ENCODE measurements at regions not wholly inside any gene's neighbourhood (a gene's known extent, or its start where the extent isn't known, plus 50 kb on each side); places are given as distances from the start of the nearest gene placed in this dataset.

DNA sequence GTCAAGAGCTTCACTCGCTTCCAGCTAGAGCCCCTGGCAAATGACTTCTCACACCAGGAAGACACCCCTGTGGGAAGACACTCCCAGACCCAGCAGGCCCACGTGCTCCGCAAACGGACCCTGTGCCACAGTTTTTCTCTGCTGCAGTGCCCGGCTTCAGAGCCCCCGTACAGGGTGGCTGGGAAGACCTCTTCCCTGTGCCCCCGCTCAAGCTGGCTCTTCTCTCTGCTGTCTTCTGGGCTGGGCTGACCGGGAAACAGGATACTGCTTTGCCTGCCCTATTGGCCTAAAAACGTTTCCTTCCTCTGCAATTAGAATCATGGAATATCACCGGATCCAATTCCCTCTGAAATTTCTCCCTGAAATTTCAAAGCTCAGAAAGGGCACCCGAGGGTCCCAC, 63.7 kb upstream of the CRHR1 start:
- no peak for DNase-seq (ENCODE audit: low spot score)

DNA sequence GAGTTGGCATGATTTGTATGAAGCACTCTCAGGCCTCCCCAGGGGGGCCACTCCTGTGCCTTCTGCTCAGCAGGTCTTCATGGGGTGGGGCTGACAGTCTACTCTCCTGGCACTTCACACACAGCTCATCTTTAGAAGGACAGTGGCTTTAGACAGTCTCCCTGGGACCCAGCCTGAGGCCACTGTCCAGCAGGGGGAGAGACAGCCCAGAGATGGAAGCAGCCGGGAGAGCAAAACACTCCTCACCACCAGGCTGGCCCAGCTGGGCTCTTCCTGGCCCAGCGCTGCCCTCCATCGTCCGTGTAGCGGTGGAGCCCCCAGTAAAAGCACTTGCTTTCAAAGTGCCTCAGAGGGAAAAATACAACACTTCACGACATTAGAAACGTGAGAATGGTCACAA, 62.0 kb upstream of the CRHR1 start:
- DNase-seq (ENCODE audit: low spot score): no peak

DNA sequence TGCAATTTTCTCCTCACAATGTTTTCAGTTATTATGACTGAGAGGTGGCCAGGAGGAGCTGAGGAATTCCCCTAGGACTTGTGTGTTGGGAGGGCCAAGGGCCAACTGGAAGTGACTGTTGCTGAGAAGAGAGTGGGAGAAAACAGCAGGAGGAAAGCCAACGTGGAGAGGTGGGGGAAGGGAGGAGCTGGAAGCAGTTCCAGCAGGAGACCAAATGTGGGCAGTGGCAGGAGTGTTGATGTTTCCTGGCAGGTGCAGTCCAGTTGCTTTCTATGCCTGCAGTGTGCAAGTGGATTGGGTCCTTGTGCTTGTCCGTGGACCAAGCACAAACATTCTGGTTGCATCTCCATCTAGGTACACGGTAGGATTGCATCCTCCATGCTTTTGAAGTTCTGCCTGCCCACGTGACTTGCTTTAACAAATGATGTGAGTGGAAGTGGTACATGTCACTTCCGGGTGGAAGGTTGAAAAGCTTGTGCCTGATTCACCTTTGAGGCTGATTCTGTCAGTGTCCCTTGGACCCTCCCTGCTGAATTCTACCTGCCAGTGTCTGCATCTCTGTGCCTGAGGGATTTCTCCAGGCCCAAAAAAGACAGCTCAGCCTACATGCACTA, 54.7 kb upstream of the CRHR1 start:
- DNase-seq (ENCODE audit: low spot score): no peak

DNA sequence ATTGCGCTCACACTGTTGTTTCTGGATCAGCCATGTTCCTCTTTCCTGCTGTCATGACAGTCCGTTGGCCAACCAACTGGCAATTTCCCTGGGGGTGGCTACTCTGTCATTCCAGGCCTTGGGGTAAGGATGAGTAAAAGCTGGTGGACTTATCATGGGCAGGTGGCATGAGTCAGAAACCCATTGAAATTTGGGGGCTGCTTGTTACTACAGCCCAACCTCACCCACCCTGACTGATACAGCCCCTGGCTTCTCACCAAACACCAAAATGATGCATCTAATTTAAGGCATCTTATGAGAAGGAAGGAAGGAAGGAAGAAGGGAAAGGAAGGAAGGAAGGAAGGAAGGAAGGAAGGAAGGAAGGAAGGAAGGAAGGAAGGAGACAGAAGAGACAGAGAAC, 53.9 kb upstream of the CRHR1 start:
- no peak for DNase-seq (ENCODE audit: low spot score)

DNA sequence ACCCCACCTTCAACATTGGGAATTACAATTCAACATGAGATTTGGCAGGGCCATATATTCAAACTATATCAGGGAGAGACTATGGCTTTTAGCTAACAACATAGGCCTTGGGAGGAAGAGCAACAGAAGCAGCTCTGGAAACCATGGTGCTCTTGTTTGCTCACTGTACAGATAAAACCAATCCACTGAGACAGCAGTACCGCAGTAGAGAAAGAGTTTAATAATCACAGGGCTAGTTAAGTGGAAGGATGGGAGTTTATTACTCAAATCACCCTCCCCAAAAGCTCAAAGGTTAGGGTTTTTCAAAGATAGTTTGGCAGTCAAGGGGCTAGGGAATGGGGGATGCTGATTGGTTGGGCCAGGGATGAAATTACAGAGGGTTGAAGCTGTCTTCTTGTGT, 52.7 kb upstream of the CRHR1 start:
- DNase-seq (ENCODE audit: low spot score): no peak

DNA sequence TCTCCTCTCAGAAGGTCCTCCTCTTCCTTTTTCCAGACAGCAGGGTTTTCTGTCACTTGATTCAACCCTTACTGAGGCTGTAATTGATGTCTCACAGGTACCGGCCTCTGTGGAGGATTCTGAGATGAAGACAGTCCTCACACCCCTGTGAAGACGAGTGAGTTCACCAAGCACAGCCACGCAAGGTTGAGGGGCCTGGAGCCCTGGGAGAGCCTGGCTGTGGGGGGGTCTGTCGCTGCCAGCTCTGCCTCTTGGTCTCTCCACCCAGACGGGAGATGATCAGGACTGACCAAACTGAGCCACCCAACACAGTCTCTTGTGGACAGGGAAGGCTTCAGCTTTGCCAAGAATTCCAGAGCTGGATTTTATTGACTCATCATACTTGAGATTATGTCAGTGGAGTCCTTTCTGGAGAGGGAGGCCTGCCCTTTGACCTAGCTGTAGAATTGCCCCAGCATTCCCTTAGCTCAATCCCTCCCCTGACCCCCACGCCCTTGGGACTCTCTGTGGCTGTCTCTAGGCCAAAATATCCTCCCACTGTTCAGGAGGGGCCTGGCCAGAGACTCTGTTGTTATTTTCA, 51.1 kb upstream of the CRHR1 start:
- no peak for DNase-seq (ENCODE audit: low spot score)

DNA sequence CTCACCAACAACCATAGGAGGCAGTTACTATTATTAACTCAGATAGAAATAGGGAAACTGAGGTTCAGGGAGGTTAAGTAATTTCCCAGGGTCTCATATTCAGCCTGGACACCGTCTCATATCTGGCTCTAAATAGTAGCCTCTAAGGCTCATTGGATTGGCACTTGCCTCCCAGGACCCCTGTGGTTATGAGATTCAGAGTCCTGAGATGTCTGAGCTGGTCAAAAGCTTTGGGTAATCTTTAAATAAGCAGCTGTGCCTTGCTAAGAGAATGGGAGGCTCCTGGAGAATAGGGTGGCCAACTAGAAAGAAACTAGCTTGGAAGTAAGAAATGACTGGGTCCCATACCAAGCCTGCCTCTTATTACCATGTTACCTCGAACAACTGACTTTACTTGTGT, 50.3 kb upstream of the CRHR1 start:
- DNase-seq (ENCODE audit: low spot score): no peak

All from hematopoietic multipotent progenitor cell treated with erythropoietin and hydrocortisone succinate and interleukin-3 and kit ligand, for 15 days (in vitro differentiated cells).